Colonic mucosa (tissue), 4 donors: ENCODE measurements at regions not wholly inside any gene's neighbourhood (a gene's known extent, or its start where the extent isn't known, plus 50 kb on each side); places are given as distances from the start of the nearest gene placed in this dataset.
A peak's percentile ranks its signal among the peaks of the same experiment; 100 is the strongest.

ENCODE experiments used
- DNase-seq: peaks from one replicate; pipeline ENCODE4 v3.0.0-alpha.2; 2020
- H3K27ac ChIP-seq: fragments of 200-600 bp; one replicate; pipeline ENCODE4 v1.8.0; 2021
- H3K27me3 ChIP-seq: fragments of 200-600 bp; one replicate; pipeline ENCODE4 v1.8.0; 2021
- H3K36me3 ChIP-seq: fragments of 200-600 bp; one replicate; pipeline ENCODE4 v1.8.0; 2021
- H3K4me1 ChIP-seq: fragments of 200-600 bp; one replicate; pipeline ENCODE4 v1.8.0; 2021; ENCODE audit warnings: mild to moderate bottlenecking
- H3K4me3 ChIP-seq: fragments of 200-600 bp; one replicate; pipeline ENCODE4 v1.8.0; 2021
- H3K9ac ChIP-seq, 2 donors: one replicate each; pipeline ENCODE4 v1.7.0; 2013; ENCODE audit warnings: control low read depth in 2 of 2, low read depth in 2 of 2, low read length in 2 of 2
- H3K9me3 ChIP-seq: fragments of 200-600 bp; one replicate; pipeline ENCODE4 v1.8.0; 2021
- CTCF ChIP-seq: fragments of 200-600 bp; IDR thresholded peaks from one replicate; pipeline ENCODE4 v1.8.0; 2022; ENCODE audit warnings: antibody characterized with exemption, mild to moderate bottlenecking
- intact Hi-C: fragments of 100-400 bp; cut with DNase I; formaldehyde crosslinking; loops from one replicate; pipeline ENCODE4 v1.14.1; 2022
- donor health status: healthy.
- donor health status: DM: no; HTN: no; CAD: no.
- donor health status: DM: no; HTN: no; CAD: no.

DNA sequence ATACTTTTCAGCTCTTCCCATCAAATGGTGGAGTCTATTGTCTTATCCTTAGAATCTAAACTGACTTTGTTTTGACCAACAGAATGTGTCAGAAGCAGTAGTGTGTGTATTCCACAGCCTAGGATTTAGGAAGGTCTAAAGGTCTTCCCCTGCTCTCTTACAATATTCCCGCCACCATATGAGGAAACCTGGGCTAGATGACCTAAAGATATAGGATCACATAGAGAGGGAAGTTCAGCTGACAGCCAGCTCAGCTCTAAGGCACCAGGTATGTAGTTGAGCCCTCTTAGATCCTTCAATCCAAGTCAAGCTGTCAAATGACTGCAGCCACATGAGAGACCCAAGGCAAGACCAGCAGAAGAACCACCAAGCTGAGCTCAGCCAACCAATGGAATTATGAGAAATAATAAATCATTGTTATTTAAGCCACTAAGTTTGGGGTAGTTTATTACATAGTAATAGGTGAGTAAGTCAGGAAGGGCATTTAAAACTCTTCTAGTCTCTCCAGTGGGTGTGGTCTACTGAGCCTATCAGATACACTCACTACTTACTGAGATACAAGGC, 227.7 kb upstream of the HES1 start:
- Histone ChIP-seq H3K36me3 (no peaks in the 10 kb centered on the region), H3K27me3 (no peaks in the 10 kb centered on the region), H3K4me1 (no peaks in the 10 kb centered on the region), H3K4me3 (no peak overlapping the region), H3K27ac (no peak overlapping the region), H3K9me3 (no peaks in the 10 kb centered on the region), H3K9ac (no peak overlapping the region)
- intact Hi-C loops: no loop called here
- no peak for TF ChIP-seq CTCF
- no peak for DNase-seq

DNA sequence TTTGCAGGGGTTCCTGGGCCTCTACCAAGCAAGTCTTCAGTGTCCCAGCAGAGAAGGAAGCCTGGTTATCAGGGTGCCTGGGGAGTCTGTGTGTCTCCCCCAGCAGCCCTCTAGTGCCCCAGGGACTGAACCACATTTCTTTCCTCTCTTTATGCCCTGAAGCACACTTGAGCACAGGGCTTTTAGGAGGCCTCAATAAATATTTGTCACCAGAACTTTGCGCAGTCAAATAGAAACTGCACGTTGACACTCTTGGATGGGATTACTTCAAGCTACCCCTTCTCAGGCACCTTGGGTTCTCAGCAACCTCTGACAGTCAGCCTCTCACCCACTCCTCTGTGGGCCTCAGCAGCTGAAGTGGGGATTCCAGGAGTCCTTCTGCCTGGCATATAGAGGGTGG, 226.6 kb upstream of the HES1 start:
- intact Hi-C loops: no loop called here
- no peak for TF ChIP-seq CTCF
- Histone ChIP-seq H3K9me3 (no peaks in the 10 kb centered on the region), H3K9ac (no peak overlapping the region), H3K27ac (no peak overlapping the region), H3K4me1 (no peaks in the 10 kb centered on the region), H3K4me3 (no peak overlapping the region), H3K36me3 (no peaks in the 10 kb centered on the region), H3K27me3 (no peaks in the 10 kb centered on the region)
- DNase-seq: no peak

GRCh38 chr3:193910310-193910709, 225.6 kb upstream of the HES1 start:
- H3K27me3 ChIP-seq: no peaks in the 10 kb centered on the region
- H3K9me3 ChIP-seq: no peaks in the 10 kb centered on the region
- no peak overlapping the region for H3K9ac ChIP-seq
- intact Hi-C loops: no loop called here
- no peaks in the 10 kb centered on the region for H3K4me1 ChIP-seq
- H3K4me3 ChIP-seq: no peak overlapping the region
- TF ChIP-seq CTCF: no peak
- no peak overlapping the region for H3K27ac ChIP-seq
- H3K36me3 ChIP-seq: no peaks in the 10 kb centered on the region
- no peak for DNase-seq

DNA sequence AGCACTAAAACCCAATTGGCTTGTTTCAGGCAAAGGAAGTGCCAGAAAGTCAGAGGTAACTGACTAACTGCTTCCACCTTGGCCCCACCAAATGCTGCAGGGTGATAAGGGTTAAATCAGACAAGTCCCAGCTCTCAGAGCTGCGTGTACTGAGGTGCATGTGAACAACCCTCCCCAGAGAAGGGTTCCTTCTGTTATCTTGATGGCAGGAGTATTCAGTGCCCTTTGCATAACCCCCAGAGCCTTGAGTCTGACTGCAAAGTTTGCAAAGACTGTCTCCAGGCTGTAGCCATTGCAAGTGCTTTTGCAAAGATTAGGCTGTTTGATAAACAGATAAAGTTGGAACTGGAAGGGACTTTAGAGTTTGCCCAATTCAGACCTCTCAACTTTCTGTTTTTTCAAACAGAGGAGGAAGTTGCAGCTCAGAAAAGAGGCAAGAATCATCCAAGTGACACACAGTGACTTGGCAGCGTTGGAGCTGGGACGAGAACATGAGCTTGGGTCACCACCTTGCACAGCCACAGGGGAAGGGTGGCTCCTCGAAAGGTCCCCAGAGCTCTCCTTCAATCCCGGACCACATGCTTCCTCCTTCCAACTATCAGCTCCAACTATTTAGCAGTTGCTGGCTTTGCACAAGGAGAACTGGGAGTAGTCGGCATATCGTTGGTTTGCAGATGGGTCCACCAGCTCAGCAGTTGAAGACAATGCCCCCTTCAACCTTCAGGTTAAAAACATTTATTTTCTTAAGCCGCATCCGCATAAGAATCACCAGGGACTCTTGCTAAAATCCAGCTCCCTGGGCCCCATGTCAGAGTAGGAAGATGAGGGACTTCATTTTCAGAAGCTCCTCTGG, 224.8 kb upstream of the HES1 start:
- intact Hi-C loops: no loop called here
- Histone ChIP-seq H3K9ac (peak overlapping the region in 1 of 2 donors; percentile 6), H3K4me1 (no peaks in the 10 kb centered on the region), H3K36me3 (no peaks in the 10 kb centered on the region), H3K4me3 (no peak overlapping the region), H3K9me3 (no peaks in the 10 kb centered on the region), H3K27ac (no peak overlapping the region), H3K27me3 (no peaks in the 10 kb centered on the region)
- no peak for DNase-seq
- TF ChIP-seq CTCF: no peak

GRCh38 chr3:193911784-193912340, 224.1 kb upstream of the HES1 start:
- H3K9ac ChIP-seq: no peak overlapping the region
- DNase-seq: no peak
- TF ChIP-seq CTCF: no peak
- no peaks in the 10 kb centered on the region for H3K4me1 ChIP-seq
- H3K4me3 ChIP-seq: no peak overlapping the region
- H3K36me3 ChIP-seq: no peaks in the 10 kb centered on the region
- H3K9me3 ChIP-seq: no peaks in the 10 kb centered on the region
- intact Hi-C loops: no loop called here
- H3K27me3 ChIP-seq: no peaks in the 10 kb centered on the region
- no peak overlapping the region for H3K27ac ChIP-seq
